ENCODE measurements at regions not wholly inside any gene's neighbourhood (a gene's known extent, or its start where the extent isn't known, plus 50 kb on each side); places are given as distances from the start of the nearest gene placed in this dataset.

DNA sequence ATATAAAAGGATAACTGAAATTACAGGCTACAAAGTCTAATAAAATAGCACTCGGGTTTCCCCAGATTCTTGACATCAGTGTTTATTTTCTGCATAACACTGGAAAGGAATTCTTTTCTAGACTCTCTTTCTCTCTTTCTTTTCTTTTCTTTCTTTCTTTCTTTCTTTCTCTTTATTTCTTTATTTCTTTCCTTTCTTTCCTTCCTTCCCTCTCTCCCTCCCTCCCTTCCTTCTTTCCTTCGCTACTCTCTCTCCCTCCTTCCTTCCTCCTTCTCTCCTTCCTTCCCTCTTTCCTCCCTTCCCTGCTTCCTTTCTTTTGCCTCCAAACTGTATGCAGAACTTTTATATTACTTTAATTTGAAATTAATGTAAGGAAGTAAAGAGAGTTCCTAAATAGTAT is 64.5 kb upstream of the GPR45 start:
- H3K4me3 ChIP-seq (ENCODE audit: low read length in 2 of 2) = no peak overlapping the region
- no peaks in the 10 kb centered on the region for H3K27me3 ChIP-seq (ENCODE audit: insufficient read depth, low read length)
- no peaks in the 10 kb centered on the region for H3K9me3 Mint-ChIP-seq
- H3K9me3 ChIP-seq (ENCODE audit: control insufficient read depth in 1 of 2, low read length in 2 of 2) = no peaks in the 10 kb centered on the region
- H3K36me3 ChIP-seq (ENCODE audit: insufficient read depth, low read length) = no peaks in the 10 kb centered on the region
- ChIA-PET POLR2A (ENCODE audit: partially characterized antibody) (no interaction called here), CTCF (ENCODE audit: partially characterized antibody) (no interaction called here)
- DNase-seq = no peak
- intact Hi-C loops (cut with micrococcal nuclease) = no loop called here
- H3K27me3 Mint-ChIP-seq = peaks cover 4 to 18% of the 10 kb centered on the region in 2 donors
- H3K4me1 Mint-ChIP-seq = no peaks in the 10 kb centered on the region
- H3K4me1 ChIP-seq (ENCODE audit: insufficient read depth, low read length) = no peaks in the 10 kb centered on the region
- H3K27ac Mint-ChIP-seq = no peak overlapping the region
- no peak overlapping the region for H3K27ac ChIP-seq (ENCODE audit: low read depth, low read length)
- no peaks in the 10 kb centered on the region for H3K36me3 Mint-ChIP-seq
- H3K4me3 Mint-ChIP-seq = no peak overlapping the region

DNA sequence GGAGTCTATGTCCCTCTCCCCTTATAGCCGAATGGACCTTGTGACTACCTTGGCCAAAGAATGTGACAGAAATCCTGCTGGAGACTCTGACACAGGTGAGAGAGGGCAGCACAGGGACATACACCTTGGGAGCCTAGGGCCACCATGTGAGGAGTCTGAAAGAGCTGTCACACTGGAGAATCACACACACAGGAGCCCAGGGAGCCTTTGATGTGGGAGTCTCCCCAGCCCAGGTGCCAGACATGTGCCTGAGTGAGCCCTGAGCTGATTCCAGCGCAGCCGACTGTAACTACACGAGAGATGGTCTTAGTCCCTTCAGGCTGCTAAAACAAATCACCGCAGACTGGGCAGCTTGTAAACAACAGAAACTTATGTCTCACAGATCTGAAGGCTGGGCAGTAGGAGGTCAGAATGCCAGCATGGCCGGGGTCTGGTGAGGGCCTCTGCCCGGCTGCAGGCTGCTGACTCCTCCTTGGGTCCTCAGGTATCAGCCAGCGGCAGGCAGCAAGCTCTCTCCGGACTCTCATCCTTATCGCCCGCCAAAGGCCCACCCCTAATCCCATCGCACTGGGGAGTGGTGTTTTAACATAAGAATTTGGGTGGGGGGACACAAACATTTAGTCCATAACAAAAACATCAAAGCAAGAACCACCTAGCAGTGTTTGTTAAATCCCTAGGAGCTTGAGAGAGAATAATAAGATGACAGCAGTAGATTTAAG is 63.8 kb upstream of the GPR45 start:
- no peak overlapping the region for H3K27ac Mint-ChIP-seq
- no peak overlapping the region for H3K4me3 Mint-ChIP-seq
- CTCF ChIA-PET (ENCODE audit: partially characterized antibody) = no interaction called here
- intact Hi-C loops (cut with micrococcal nuclease) = no loop called here
- peaks cover 8 to 24% of the 10 kb centered on the region in 2 donors for H3K27me3 Mint-ChIP-seq
- peaks cover 0 to 3% (median 0%) of the 10 kb centered on the region in 8 donors for H3K9me3 Mint-ChIP-seq
- DNase-seq = no peak
- POLR2A ChIA-PET (ENCODE audit: partially characterized antibody) = no interaction called here
- H3K36me3 ChIP-seq (ENCODE audit: insufficient read depth, low read length) = no peaks in the 10 kb centered on the region
- no peaks in the 10 kb centered on the region for H3K27me3 ChIP-seq (ENCODE audit: insufficient read depth, low read length)
- no peaks in the 10 kb centered on the region for H3K4me1 Mint-ChIP-seq
- no peak overlapping the region for H3K27ac ChIP-seq (ENCODE audit: low read depth, low read length)
- H3K36me3 Mint-ChIP-seq = no peaks in the 10 kb centered on the region
- H3K9me3 ChIP-seq (ENCODE audit: control insufficient read depth in 1 of 2, low read length in 2 of 2) = no peaks in the 10 kb centered on the region
- H3K4me3 ChIP-seq (ENCODE audit: low read length in 2 of 2) = no peak overlapping the region
- H3K4me1 ChIP-seq (ENCODE audit: insufficient read depth, low read length) = no peaks in the 10 kb centered on the region

DNA sequence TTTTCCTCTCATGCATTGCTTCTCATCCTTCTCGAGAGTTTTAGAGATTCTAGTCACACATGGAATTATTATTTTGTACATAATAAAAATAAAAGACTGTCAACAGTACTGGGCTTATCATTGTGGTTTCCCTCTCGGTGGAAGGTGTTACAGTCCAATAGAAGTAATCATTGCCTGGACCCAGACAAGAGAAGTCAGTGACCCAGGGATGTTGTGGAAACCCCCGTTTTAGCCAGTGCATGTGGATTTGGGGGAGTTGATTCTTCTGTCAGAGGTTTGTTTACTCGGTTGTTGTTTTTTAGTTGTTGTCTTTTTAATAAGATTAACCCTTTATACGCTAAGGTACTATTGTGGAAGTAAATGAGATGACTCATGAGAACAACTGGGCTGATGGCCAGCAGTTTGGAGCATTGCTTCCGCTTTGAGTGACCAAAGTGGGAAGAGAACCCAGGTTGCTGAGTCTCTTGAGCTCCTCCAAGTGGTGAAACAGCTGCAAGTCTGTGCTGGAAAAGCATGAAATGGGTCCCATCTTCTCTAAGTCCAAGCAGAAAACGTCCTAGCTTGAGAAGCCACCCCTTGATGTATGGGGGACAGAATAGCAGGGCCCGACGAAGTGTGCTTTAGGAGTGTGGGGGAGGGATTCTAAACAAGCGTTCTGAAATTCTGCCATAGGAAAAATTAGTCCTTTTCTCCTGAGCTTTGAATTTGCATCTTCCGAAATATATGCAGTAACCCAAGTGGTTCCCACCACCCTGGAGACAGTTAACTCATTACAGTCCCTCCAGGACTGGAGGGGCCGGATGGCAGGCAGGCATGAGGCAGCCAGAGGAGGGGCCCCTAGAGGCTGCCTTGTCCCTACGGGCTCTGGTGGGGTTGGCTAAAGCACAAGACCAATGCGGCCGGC is 61.8 kb upstream of the GPR45 start:
- Histone ChIP-seq H3K36me3 (ENCODE audit: insufficient read depth, low read length) (no peaks in the 10 kb centered on the region), H3K9me3 (ENCODE audit: control insufficient read depth in 1 of 2, low read length in 2 of 2) (no peaks in the 10 kb centered on the region), H3K27ac (ENCODE audit: low read depth, low read length) (no peak overlapping the region), H3K4me1 (ENCODE audit: insufficient read depth, low read length) (no peaks in the 10 kb centered on the region), H3K27me3 (ENCODE audit: insufficient read depth, low read length) (no peaks in the 10 kb centered on the region), H3K4me3 (ENCODE audit: low read length in 2 of 2) (no peak overlapping the region)
- Mint-ChIP-seq H3K27me3 (peaks cover 9 to 16% of the 10 kb centered on the region in 2 donors), H3K9me3 (peaks cover 0 to 3% (median 0%) of the 10 kb centered on the region in 8 donors), H3K4me1 (no peaks in the 10 kb centered on the region), H3K36me3 (no peaks in the 10 kb centered on the region), H3K27ac (no peak overlapping the region), H3K4me3 (no peak overlapping the region)
- no peak for DNase-seq
- intact Hi-C loops (cut with micrococcal nuclease) = no loop called here
- ChIA-PET CTCF (ENCODE audit: partially characterized antibody) (interaction anchor here (1.2 kb wide), 1 partner anchor 15 kb away, joined by 4 read pairs; no protein-coding TSS in a partner anchor), POLR2A (ENCODE audit: partially characterized antibody) (no interaction called here)

DNA sequence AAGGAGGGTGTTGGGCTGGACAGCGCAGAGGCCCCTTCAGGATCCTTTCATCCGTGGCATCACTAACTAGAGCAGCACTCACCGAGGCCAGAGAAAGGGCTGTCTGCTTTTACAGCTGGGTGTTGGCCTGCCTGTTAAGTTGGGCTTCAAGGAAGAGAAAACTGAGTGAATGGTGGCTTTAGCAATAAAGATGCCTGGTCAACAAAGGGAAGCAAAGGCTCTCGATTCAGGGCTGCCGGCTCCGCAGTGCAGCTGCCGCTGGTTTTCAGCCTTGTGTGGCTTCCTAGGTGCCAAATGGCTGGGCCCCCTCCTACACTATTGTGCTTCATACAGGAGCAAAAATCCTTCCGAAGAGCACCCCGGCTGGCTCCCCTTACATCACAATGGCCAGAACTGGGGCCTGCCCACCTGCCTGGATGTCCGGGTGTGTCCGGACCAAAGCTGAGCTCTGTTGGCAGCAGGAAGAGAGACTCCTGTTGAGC is 61.0 kb upstream of the GPR45 start:
- no peak for DNase-seq
- CTCF ChIA-PET (ENCODE audit: partially characterized antibody) = interaction anchor here (1.2 kb wide), 1 partner anchor 14 kb away, joined by 4 read pairs; no protein-coding TSS in a partner anchor
- H3K27me3 ChIP-seq (ENCODE audit: insufficient read depth, low read length) = no peaks in the 10 kb centered on the region
- Mint-ChIP-seq H3K27ac (peak overlapping the region in 1 of 7 donors; percentile 35), H3K4me1 (no peaks in the 10 kb centered on the region), H3K27me3 (peaks cover 9 to 16% of the 10 kb centered on the region in 2 donors), H3K9me3 (peaks cover 0 to 3% (median 0%) of the 10 kb centered on the region in 8 donors), H3K4me3 (no peak overlapping the region), H3K36me3 (no peaks in the 10 kb centered on the region)
- H3K4me1 ChIP-seq (ENCODE audit: insufficient read depth, low read length) = no peaks in the 10 kb centered on the region
- intact Hi-C loops (cut with micrococcal nuclease) = no loop called here
- H3K36me3 ChIP-seq (ENCODE audit: insufficient read depth, low read length) = no peaks in the 10 kb centered on the region
- POLR2A ChIA-PET (ENCODE audit: partially characterized antibody) = no interaction called here
- H3K27ac ChIP-seq (ENCODE audit: low read depth, low read length) = no peak overlapping the region
- H3K9me3 ChIP-seq (ENCODE audit: control insufficient read depth in 1 of 2, low read length in 2 of 2) = no peaks in the 10 kb centered on the region
- no peak overlapping the region for H3K4me3 ChIP-seq (ENCODE audit: low read length in 2 of 2)

DNA sequence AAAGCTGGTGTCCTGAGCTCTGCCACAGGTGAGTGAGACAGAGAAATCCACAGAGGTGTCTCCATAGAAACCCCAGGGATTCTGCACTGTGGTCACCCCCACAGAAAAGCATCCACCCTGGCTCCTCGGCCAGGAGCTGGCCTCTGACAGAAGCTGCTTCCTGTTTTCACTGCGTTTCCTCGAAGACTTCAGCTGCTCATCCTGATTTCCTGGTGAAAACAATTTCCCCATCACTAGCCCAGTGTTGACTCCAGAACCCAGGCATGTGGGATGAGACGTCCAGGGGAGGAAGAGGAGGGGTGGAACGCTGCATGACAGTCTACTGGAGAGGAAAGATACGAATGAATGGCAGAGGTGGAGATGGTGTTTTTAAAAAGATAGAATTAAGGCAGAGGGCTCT is 60.3 kb upstream of the GPR45 start:
- Mint-ChIP-seq H3K4me1 (no peaks in the 10 kb centered on the region), H3K27ac (no peak overlapping the region), H3K36me3 (no peaks in the 10 kb centered on the region), H3K4me3 (peak overlapping the region in 1 of 8 donors; percentile 3), H3K9me3 (peaks cover 0 to 3% (median 0%) of the 10 kb centered on the region in 8 donors), H3K27me3 (peaks cover 9 to 18% of the 10 kb centered on the region in 2 donors)
- CTCF ChIA-PET (ENCODE audit: partially characterized antibody) = no interaction called here
- H3K4me3 ChIP-seq (ENCODE audit: low read length in 2 of 2) = no peak overlapping the region
- intact Hi-C loops (cut with micrococcal nuclease) = no loop called here
- H3K27me3 ChIP-seq (ENCODE audit: insufficient read depth, low read length) = no peaks in the 10 kb centered on the region
- H3K36me3 ChIP-seq (ENCODE audit: insufficient read depth, low read length) = no peaks in the 10 kb centered on the region
- no peak overlapping the region for H3K27ac ChIP-seq (ENCODE audit: low read depth, low read length)
- POLR2A ChIA-PET (ENCODE audit: partially characterized antibody) = no interaction called here
- H3K4me1 ChIP-seq (ENCODE audit: insufficient read depth, low read length) = no peaks in the 10 kb centered on the region
- H3K9me3 ChIP-seq (ENCODE audit: control insufficient read depth in 1 of 2, low read length in 2 of 2) = no peaks in the 10 kb centered on the region
- no peak for DNase-seq

DNA sequence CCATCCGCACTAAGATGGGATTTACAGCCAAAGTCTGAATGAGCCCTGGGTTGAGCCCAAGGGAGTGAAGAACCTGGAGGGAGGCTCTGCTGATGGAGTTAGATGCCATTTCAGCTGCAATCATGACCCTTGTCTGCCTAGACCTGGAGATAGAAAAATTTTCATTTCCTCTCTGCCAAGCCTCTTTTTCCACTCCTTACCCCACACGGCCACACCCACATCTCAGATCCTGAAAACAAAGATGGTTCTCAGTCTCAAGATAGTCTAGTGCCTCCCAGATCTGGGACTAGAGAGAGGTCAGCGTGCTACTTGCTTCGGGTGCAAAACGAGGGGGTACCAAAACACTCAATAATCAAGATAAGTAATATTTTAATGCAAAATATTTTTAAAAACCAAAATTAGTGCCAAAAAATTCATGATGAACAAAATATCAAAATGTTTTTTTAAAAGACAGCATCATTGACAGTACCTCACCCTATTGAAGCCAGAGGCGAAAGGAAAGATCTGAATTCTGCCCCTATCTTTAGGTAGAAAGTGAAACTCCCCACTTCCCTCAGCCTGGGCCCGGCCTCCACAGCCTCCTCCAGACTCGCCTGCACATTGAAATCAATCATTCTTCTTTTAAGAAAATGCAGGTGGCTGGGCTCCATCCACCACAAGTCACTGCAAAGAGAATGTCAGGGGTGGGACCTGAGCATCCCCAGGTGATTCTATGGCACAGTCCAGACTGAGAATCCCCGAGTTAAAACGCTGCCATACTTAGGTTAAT is 57.8 kb upstream of the GPR45 start:
- intact Hi-C loops (cut with micrococcal nuclease) = no loop called here
- Mint-ChIP-seq H3K4me1 (no peaks in the 10 kb centered on the region), H3K27me3 (peaks cover 12 to 15% of the 10 kb centered on the region in 2 donors), H3K36me3 (no peaks in the 10 kb centered on the region), H3K4me3 (no peak overlapping the region), H3K9me3 (peaks cover 0 to 3% (median 0%) of the 10 kb centered on the region in 8 donors), H3K27ac (no peak overlapping the region)
- H3K9me3 ChIP-seq (ENCODE audit: control insufficient read depth in 1 of 2, low read length in 2 of 2) = no peaks in the 10 kb centered on the region
- H3K36me3 ChIP-seq (ENCODE audit: insufficient read depth, low read length) = no peaks in the 10 kb centered on the region
- no peak overlapping the region for H3K27ac ChIP-seq (ENCODE audit: low read depth, low read length)
- H3K4me1 ChIP-seq (ENCODE audit: insufficient read depth, low read length) = no peaks in the 10 kb centered on the region
- H3K27me3 ChIP-seq (ENCODE audit: insufficient read depth, low read length) = no peaks in the 10 kb centered on the region
- no peak for DNase-seq
- CTCF ChIA-PET (ENCODE audit: partially characterized antibody) = no interaction called here
- no peak overlapping the region for H3K4me3 ChIP-seq (ENCODE audit: low read length in 2 of 2)
- POLR2A ChIA-PET (ENCODE audit: partially characterized antibody) = no interaction called here

DNA sequence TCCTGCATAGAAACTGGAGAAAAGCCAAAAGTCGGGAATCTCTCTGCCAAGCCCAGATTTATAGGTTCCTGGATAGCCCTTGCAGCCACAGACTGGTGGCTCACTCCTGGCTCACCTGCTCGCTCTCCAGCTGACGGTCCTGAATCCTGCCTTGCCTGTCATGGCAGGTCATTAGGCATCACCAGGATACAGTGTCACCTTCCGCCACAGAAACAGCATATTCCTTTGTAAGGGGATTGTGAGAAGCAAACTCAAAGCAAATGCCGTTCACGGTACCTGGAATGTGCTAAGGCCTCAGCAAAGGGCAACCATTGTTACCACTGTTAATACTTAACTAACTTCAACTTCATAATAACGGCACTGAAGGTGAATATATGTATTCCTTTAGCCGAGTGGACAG is 57.1 kb upstream of the GPR45 start:
- Histone ChIP-seq H3K4me3 (ENCODE audit: low read length in 2 of 2) (no peak overlapping the region), H3K27ac (ENCODE audit: low read depth, low read length) (no peak overlapping the region), H3K4me1 (ENCODE audit: insufficient read depth, low read length) (no peaks in the 10 kb centered on the region), H3K9me3 (ENCODE audit: control insufficient read depth in 1 of 2, low read length in 2 of 2) (no peaks in the 10 kb centered on the region), H3K36me3 (ENCODE audit: insufficient read depth, low read length) (no peaks in the 10 kb centered on the region), H3K27me3 (ENCODE audit: insufficient read depth, low read length) (no peaks in the 10 kb centered on the region)
- H3K9me3 Mint-ChIP-seq = peaks cover 0 to 3% (median 0%) of the 10 kb centered on the region in 8 donors
- POLR2A ChIA-PET (ENCODE audit: partially characterized antibody) = no interaction called here
- no peaks in the 10 kb centered on the region for H3K36me3 Mint-ChIP-seq
- H3K4me3 Mint-ChIP-seq = no peak overlapping the region
- no peak overlapping the region for H3K27ac Mint-ChIP-seq
- peaks cover 12 to 14% of the 10 kb centered on the region in 2 donors for H3K27me3 Mint-ChIP-seq
- CTCF ChIA-PET (ENCODE audit: partially characterized antibody) = no interaction called here
- H3K4me1 Mint-ChIP-seq = no peaks in the 10 kb centered on the region
- no peak for DNase-seq
- intact Hi-C loops (cut with micrococcal nuclease) = no loop called here

All from CD4-positive, alpha-beta memory T cell (primary cell).